Astrocyte (in vitro differentiated cells and primary cell): ENCODE measurements at regions not wholly inside any gene's neighbourhood (a gene's known extent, or its start where the extent isn't known, plus 50 kb on each side); places are given as distances from the start of the nearest gene placed in this dataset.

Experiments
- EZH2 ChIP-seq: IDR thresholded peaks from 2 replicates; pipeline ENCODE4 v1.6.1; 2012; ENCODE audit warnings: mild to moderate bottlenecking, low read length, inconsistent platforms; ENCODE audit not compliant: insufficient read depth
- TF ChIP-seq, protein P1 (sequence below): IDR thresholded peaks from 2 replicates; pipeline ENCODE4 v1.5.1; 2011; ENCODE audit warnings: low read depth, mild to moderate bottlenecking, inconsistent platforms, low read length, moderate library complexity; ENCODE audit not compliant: insufficient read depth

DNA sequence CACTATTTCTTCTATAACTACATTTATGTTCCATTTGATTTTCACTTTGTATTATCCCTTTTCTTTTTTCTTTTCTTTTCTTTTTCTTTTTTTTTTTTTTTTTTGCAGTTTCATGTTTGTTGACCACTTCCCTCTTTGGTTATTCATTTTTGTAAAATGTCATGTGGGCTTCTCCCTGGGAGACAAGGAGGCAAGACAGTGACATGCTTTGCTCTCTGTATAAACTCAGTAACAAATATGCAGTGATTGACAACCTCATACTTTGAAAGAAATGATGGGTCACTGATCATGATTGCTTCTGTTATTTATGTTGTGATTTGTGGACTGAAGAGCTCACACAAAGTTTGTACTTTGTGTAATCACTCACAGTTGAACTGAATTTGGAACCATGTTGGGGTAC, 90.2 kb upstream of the ABI1 start:
- TF ChIP-seq, protein P1, sequence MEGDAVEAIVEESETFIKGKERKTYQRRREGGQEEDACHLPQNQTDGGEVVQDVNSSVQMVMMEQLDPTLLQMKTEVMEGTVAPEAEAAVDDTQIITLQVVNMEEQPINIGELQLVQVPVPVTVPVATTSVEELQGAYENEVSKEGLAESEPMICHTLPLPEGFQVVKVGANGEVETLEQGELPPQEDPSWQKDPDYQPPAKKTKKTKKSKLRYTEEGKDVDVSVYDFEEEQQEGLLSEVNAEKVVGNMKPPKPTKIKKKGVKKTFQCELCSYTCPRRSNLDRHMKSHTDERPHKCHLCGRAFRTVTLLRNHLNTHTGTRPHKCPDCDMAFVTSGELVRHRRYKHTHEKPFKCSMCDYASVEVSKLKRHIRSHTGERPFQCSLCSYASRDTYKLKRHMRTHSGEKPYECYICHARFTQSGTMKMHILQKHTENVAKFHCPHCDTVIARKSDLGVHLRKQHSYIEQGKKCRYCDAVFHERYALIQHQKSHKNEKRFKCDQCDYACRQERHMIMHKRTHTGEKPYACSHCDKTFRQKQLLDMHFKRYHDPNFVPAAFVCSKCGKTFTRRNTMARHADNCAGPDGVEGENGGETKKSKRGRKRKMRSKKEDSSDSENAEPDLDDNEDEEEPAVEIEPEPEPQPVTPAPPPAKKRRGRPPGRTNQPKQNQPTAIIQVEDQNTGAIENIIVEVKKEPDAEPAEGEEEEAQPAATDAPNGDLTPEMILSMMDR = no peak
- no peak for TF ChIP-seq EZH2
